H1 (cell line): ENCODE measurements at regions not wholly inside any gene's neighbourhood (a gene's known extent, or its start where the extent isn't known, plus 50 kb on each side); places are given as distances from the start of the nearest gene placed in this dataset.

Experiments
- CTCF ChIA-PET: fragments of 300-600 bp; sonication (Branson Sonifier 250); formaldehyde crosslinking; loops from one replicate; lab custom pipeline; 2021; ENCODE audit not compliant: partially characterized antibody; lab: Charles Lee
- POLR2A ChIA-PET: fragments of 300-600 bp; sonication (Branson Sonifier 250); formaldehyde crosslinking; loops from one replicate; lab custom pipeline; 2021; ENCODE audit warnings: inconsistent platforms; ENCODE audit not compliant: partially characterized antibody; lab: Charles Lee
- DNase-seq, 2 experiments: peaks; one replicate each; pipeline versions ENCODE4 v3.0.0 to v3.0.0-alpha.2; 2010 to 2022; ENCODE audit warnings: low spot score in 2 of 2, low read depth in 1 of 2, mixed read lengths in 1 of 2
- FAIRE-seq: peaks from 2 replicates; lab custom pipeline; 2011; peaks lifted over from hg19 to GRCh38; lab: Jason Lieb, UNC
- H2AFZ ChIP-seq: 2 replicates; pipeline ENCODE4 v1.8.1; 2012; ENCODE audit warnings: low read length, inconsistent platforms
- H2AK5ac ChIP-seq: 2 replicates; pipeline ENCODE4 v1.6.1; 2013; ENCODE audit warnings: low read depth, low read length
- H2BK120ac ChIP-seq: replicated peaks from 2 replicates; pipeline ENCODE3; 2013; ENCODE audit warnings: low read depth, low read length, inconsistent platforms
- H2BK12ac ChIP-seq: 2 replicates; pipeline ENCODE4 v1.6.1; 2013; ENCODE audit warnings: low read depth, low read length
- H2BK15ac ChIP-seq: 2 replicates; pipeline ENCODE4 v1.6.1; 2013; ENCODE audit warnings: low read length
- H2BK20ac ChIP-seq: 2 replicates; pipeline ENCODE4 v1.6.1; 2013; ENCODE audit warnings: low read length
- H2BK5ac ChIP-seq: 2 replicates; pipeline ENCODE4 v1.6.1; 2013; ENCODE audit warnings: low read depth, low read length
- H3K14ac ChIP-seq: 2 replicates; pipeline ENCODE4 v1.6.1; 2013; ENCODE audit warnings: inconsistent platforms; ENCODE audit not compliant: insufficient read length
- H3K18ac ChIP-seq: 2 replicates; pipeline ENCODE4 v1.6.1; 2013; ENCODE audit warnings: low read length; ENCODE audit errors: extremely low read depth
- H3K23ac ChIP-seq: 2 replicates; pipeline ENCODE4 v1.6.1; 2013; ENCODE audit warnings: inconsistent platforms; ENCODE audit not compliant: insufficient read length
- H3K23me2 ChIP-seq: 2 replicates; pipeline ENCODE4 v1.6.1; 2013; ENCODE audit warnings: low read depth, low read length
- H3K27ac ChIP-seq: 2 replicates; pipeline ENCODE4 v1.6.1; 2011; ENCODE audit warnings: low read depth, low read length, inconsistent platforms
- H3K27me3 ChIP-seq, 4 experiments: replicated peaks in 1 of 4; 1 replicate in 1 of 4; 2 replicates in 3 of 4; pipeline versions ENCODE4 v1.6.1 to v1.8.1; 2011 to 2013; ENCODE audit warnings: low read length in 3 of 4, mild to moderate bottlenecking in 3 of 4, inconsistent platforms in 2 of 4, mixed read lengths in 2 of 4, moderate library complexity in 1 of 4; ENCODE audit not compliant: control insufficient read depth in 3 of 4, insufficient read depth in 3 of 4; ENCODE audit errors: extremely low read depth in 1 of 4
- H3K36me3 ChIP-seq, 4 experiments: 2 replicates each; pipeline versions ENCODE4 v1.6.1 to v1.8.1; 2011 to 2013; ENCODE audit warnings: mild to moderate bottlenecking in 4 of 4, low read length in 3 of 4, moderate library complexity in 2 of 4, control low read depth in 1 of 4, inconsistent platforms in 1 of 4; ENCODE audit not compliant: insufficient read depth in 4 of 4, control insufficient read depth in 2 of 4
- H3K4ac ChIP-seq: replicated peaks from 2 replicates; pipeline ENCODE3; 2013; ENCODE audit warnings: low read length, low read depth, mixed read lengths, inconsistent platforms; ENCODE audit not compliant: insufficient read length
- H3K4me1 ChIP-seq, 4 experiments: replicated peaks in 1 of 4; 1 replicate in 1 of 4; 2 replicates in 3 of 4; pipeline versions ENCODE4 v1.6.1 to v1.8.1; 2011 to 2013; ENCODE audit warnings: low read length in 3 of 4, inconsistent platforms in 2 of 4, mixed read lengths in 1 of 4; ENCODE audit not compliant: insufficient read depth in 4 of 4, control insufficient read depth in 3 of 4
- H3K4me2 ChIP-seq, 2 experiments: 2 replicates each; pipeline versions ENCODE4 v1.6.1 to v1.8.1; 2011 to 2013; ENCODE audit warnings: low read depth in 2 of 2, low read length in 2 of 2, control low read depth in 1 of 2, inconsistent platforms in 1 of 2, mild to moderate bottlenecking in 1 of 2; ENCODE audit not compliant: insufficient read depth in 1 of 2
- H3K4me3 ChIP-seq, 4 experiments: fragments of 200-600, 300-600 bp in 1 of 4; sonication (generic), shearing (Covaris generic), sonication (Bioruptor Twin) in 1 of 4; 2 replicates each; pipeline versions ENCODE4 v1.5.1 to v1.8.1; 2011 to 2016; ENCODE audit warnings: low read length in 4 of 4, low read depth in 3 of 4, control low read depth in 2 of 4, inconsistent platforms in 2 of 4, mild to moderate bottlenecking in 2 of 4, mixed read lengths in 1 of 4, moderate library complexity in 1 of 4; ENCODE audit not compliant: insufficient read depth in 2 of 4; ENCODE audit errors: extremely low read depth in 1 of 4
- H3K56ac ChIP-seq: replicated peaks from 2 replicates; pipeline ENCODE3; 2013; ENCODE audit warnings: low read depth, mild to moderate bottlenecking, mixed read lengths, low read length, inconsistent platforms; ENCODE audit not compliant: insufficient read length
- H3K79me1 ChIP-seq: 2 replicates; pipeline ENCODE4 v1.6.1; 2013; ENCODE audit warnings: low read depth, low read length, control low read depth
- H3K79me2 ChIP-seq, 2 experiments: 2 replicates each; pipeline versions ENCODE4 v1.6.1 to v1.8.1; 2012 to 2013; ENCODE audit warnings: low read length in 2 of 2, mild to moderate bottlenecking in 2 of 2, inconsistent platforms in 1 of 2; ENCODE audit not compliant: insufficient read depth in 2 of 2, control insufficient read depth in 1 of 2
- H3K9ac ChIP-seq, 4 experiments: replicated peaks in 1 of 4; 1 replicate in 1 of 4; 2 replicates in 3 of 4; pipeline versions ENCODE4 v1.6.1 to v1.8.1; 2011 to 2013; ENCODE audit warnings: low read depth in 3 of 4, low read length in 3 of 4, control low read depth in 2 of 4, mild to moderate bottlenecking in 2 of 4, moderate library complexity in 2 of 4, inconsistent platforms in 1 of 4; ENCODE audit errors: extremely low read depth in 1 of 4
- H3K9me3 ChIP-seq, 2 experiments: 2 replicates each; pipeline versions ENCODE4 v1.6.1 to v1.8.1; 2012 to 2013; ENCODE audit warnings: mild to moderate bottlenecking in 2 of 2, moderate library complexity in 2 of 2, control low read depth in 1 of 2, inconsistent platforms in 1 of 2, low read depth in 1 of 2, low read length in 1 of 2, mixed read lengths in 1 of 2; ENCODE audit not compliant: insufficient read depth in 2 of 2
- H4K20me1 ChIP-seq, 2 experiments: replicated peaks in 1 of 2; 2 replicates each; pipeline versions ENCODE3 to v1.8.1; 2011 to 2013; ENCODE audit warnings: inconsistent platforms in 2 of 2, low read length in 2 of 2, mild to moderate bottlenecking in 1 of 2; ENCODE audit not compliant: insufficient read depth in 2 of 2, control insufficient read depth in 1 of 2
- H4K5ac ChIP-seq: 2 replicates; pipeline ENCODE4 v1.6.1; 2013; ENCODE audit warnings: low read length, low read depth, mixed read lengths, inconsistent platforms; ENCODE audit not compliant: insufficient read length
- H4K8ac ChIP-seq: 2 replicates; pipeline ENCODE4 v1.8.0; 2013; ENCODE audit warnings: mild to moderate bottlenecking, moderate library complexity, low read length, inconsistent platforms; ENCODE audit not compliant: insufficient read depth; ENCODE audit errors: extremely low read depth
- H4K91ac ChIP-seq: replicated peaks from 2 replicates; pipeline ENCODE3; 2013; ENCODE audit warnings: low read length, mixed read lengths, inconsistent platforms; ENCODE audit not compliant: insufficient read length
- CEBPB ChIP-seq: IDR thresholded peaks from 2 replicates; pipeline ENCODE4 v1.6.1; 2012; ENCODE audit warnings: low read depth, low read length
- EP300 ChIP-seq, 2 experiments: IDR thresholded peaks; 1 replicate in 1 of 2; 2 replicates in 1 of 2; pipeline ENCODE4 v1.6.1; 2011 to 2012; ENCODE audit warnings: low read depth in 2 of 2, low read length in 2 of 2, mild to moderate bottlenecking in 2 of 2, borderline replicate concordance in 1 of 2, inconsistent platforms in 1 of 2, moderate library complexity in 1 of 2
- HDAC6 ChIP-seq: IDR thresholded peaks from one replicate; pipeline ENCODE4 v1.7.1; 2012; ENCODE audit warnings: low read depth, mild to moderate bottlenecking, inconsistent platforms, low read length, moderate library complexity
- YY1 ChIP-seq: IDR thresholded peaks from 2 replicates; pipeline ENCODE4 v1.6.1; 2011; ENCODE audit warnings: low read depth, mild to moderate bottlenecking, low read length
- WGBS, 2 experiments: shearing (Covaris generic) in 1 of 2; methylation state at CpG; one replicate each; pipeline versions ENCODE4 v1.1.6 to v1.1.7; 2013 to 2015; ENCODE audit warnings: low lambda C conversion rate in 2 of 2, mixed read lengths in 2 of 2, inconsistent platforms in 1 of 2, low coverage in 1 of 2, missing lambda C conversion rate in 1 of 2; ENCODE audit not compliant: insufficient replicate concordance in 2 of 2, insufficient coverage in 1 of 2, insufficient read length in 1 of 2; ENCODE audit errors: extremely low coverage in 1 of 2, missing lambda C conversion rate in 1 of 2; 5-methylcytosine and 5-hydroxymethylcytosine counted together

- Histone ChIP-seq H4K20me1 (no peaks in the 10 kb centered on the region), H2BK15ac (no peak overlapping the region), H2AFZ (no peak overlapping the region), H4K91ac (no peak overlapping the region), H2BK20ac (no peak overlapping the region), H4K8ac (no peak overlapping the region), H3K4me3 (no peak overlapping the region), H3K9me3 (no peaks in the 10 kb centered on the region), H3K36me3 (no peaks in the 10 kb centered on the region), H3K4me2 (no peak overlapping the region), H2BK12ac (no peak overlapping the region), H3K27me3 (no peaks in the 10 kb centered on the region; a peak in 1 of 7 replicates), H3K18ac (no peak overlapping the region), H3K9ac (no peak overlapping the region), H3K79me1 (no peaks in the 10 kb centered on the region), H3K14ac (no peak overlapping the region), H3K27ac (no peak overlapping the region), H3K23ac (no peak overlapping the region), H3K4ac (no peak overlapping the region), H2AK5ac (no peak overlapping the region), H2BK5ac (no peak overlapping the region), H3K23me2 (no peaks in the 10 kb centered on the region), H3K79me2 (no peaks in the 10 kb centered on the region), H3K4me1 (peaks cover 0 to 19% (median 8%) of the 10 kb centered on the region in 4 experiments), H2BK120ac (no peak overlapping the region), H4K5ac (no peak overlapping the region), H3K56ac (no peak overlapping the region)
- DNase-seq (no peak), FAIRE-seq (no peak)
- POLR2A ChIA-PET, result no interaction called here
- WGBS, 2 experiments, result 73% methylated on average over 5 of the region's 5 CpGs; no CpG with 5 or more reads in 1 of the 2 experiments
- CTCF ChIA-PET, result interaction anchor here (1.0 to 4.5 kb wide), 3 partner anchors 15 to 309 kb away, joined by 3 to 19 read pairs (median 3); no protein-coding TSS in a partner anchor
- TF ChIP-seq EP300 (IDR thresholded peaks at IDR 0.05; ENCODE audit: borderline replicate concordance in 1 of 2, low read depth in 2 of 2, low read length in 2 of 2), result no peak
- TF ChIP-seq HDAC6, result no peak
- no peak for TF ChIP-seq CEBPB
- no peak for TF ChIP-seq YY1
These were observed 321.2 kb upstream of the CXCR4 start for GRCh38 chr2:136439064-136439676.
